HG03097 (cell line): ENCODE measurements at regions not wholly inside any gene's neighbourhood (a gene's known extent, or its start where the extent isn't known, plus 50 kb on each side); places are given as distances from the start of the nearest gene placed in this dataset.

Source experiments
- ATAC-seq: cut with Tn5 transposase; IDR thresholded peaks from one replicate; pipeline ENCODE4 v1.9.1; 2021; ENCODE audit not compliant: unreplicated experiment, low FRiP score

DNA sequence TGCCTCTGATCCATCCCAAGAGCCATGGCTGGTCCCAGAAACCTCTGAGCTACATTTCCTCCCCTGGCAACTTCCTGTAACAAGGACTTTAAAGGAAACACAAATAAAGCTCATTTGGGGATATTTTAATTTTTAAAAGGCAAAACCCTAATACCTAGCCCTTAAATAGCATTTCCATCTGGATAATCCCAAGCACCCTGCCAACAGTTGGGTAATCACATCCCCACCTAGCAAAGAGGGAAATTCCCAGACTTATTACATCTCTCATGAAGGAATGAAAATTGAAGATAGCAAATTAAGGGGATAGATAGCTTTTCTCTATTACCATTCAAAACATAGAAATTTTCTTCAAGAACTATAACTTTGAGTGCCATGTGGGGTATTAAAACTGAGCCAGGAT lies 213.7 kb upstream of the BMP4 start:
- ATAC-seq, result no peak

DNA sequence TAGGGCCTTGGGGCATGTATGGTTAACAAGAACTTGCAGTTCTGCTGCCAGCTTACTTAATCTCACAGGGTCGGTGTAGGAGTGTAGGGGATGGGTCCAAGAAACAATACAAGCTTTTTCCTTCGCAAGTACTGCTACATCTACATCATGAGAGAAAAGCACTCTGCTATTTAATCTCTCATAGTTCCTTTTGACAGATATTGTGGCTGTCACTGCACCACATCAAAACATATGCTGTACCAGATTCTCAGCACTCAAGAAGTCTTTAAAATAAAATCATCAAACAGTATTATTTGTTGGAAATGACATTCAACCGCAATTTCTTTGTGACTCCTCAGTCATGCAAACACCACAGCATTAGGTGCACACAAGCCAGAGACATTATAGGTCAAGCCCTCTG lies 215.5 kb upstream of the BMP4 start:
- ATAC-seq, result no peak

DNA sequence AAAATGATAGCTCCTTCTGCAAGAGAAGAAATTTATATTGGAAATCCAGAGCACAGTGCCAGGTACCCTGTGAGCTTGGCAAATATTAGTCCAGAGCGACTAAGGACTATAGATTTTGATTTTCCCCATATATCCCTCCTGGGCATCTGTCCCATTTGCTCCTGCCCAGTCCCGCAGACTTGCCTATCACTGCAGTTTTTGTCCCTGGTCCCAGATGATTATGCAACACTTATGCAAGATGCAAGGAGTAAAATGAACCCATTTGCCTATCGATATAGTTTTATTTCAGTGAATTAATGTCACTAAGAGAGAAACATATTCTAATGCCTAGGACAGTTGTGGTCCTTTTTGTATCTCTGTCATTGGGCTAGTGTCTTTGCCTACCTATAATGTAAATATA lies 215.9 kb upstream of the BMP4 start:
- ATAC-seq, result no peak

DNA sequence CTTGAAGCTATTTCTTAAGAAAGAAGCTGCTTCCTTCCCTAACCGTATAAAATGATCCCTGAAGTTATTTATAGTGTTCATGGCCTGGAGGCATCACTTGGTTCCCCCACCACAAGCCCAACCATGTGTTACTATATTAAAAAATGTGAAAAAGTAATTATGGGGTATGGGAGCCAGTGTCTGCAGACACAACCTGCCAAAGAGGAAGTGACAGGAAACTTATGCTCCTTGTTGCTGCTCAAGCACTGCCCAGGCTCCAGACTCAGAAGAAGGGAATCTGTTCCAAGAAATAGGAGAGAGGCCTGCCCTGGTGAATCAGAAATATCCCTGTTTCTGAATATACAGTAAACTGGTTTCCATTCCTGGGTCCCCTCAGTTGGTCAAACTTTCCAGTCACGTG lies 217.2 kb upstream of the BMP4 start:
- ATAC-seq, result no peak

DNA sequence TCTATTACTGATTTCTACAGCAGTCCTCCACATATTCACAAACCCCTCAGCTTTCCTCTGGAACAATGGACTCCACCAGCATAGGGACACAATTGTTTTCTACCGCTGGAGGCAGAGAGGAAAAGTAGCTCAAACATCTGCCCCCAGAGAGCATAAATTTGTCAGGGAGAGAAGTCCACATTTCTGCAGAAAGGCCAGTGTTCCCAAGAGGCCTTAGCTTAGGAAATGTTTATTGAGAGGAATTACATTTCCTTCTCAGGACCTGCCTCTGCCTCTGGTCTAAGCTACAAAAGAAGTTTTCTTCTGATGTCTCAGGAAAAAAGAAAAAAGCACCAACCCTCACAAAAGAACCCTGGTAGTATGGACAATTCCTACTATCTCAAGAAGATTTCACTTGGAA lies 217.8 kb upstream of the BMP4 start:
- no peak for ATAC-seq

DNA sequence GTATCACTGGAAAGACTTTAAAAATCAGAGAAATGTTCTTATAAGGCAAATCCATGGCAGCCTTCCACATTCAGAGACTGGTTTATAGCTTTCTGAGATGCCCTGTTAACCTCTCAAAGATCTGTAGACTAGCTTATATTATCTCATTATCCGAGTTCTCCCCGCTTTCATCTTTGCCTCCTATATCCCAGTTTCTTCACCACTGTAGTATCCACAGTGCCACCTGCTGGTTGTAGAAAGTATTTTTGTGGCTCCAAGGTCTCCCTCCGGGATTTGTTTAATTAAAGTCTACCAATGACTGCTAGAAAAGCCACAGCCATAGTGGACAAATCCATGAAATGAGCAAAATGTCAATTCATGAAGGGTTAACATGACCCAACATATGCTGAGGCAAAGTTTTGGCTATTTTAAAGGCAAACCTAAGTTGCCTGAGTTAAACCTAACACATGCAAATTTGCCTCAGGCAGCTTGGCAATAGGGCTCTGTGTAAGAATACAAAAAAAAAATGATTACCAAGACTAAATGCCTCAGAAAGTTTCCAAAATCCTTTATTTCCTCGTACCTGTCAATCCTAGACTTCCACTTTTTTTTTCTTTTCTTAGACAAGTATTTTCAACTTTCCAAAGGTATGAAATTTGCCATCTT lies 218.8 kb upstream of the BMP4 start:
- ATAC-seq, result no peak

DNA sequence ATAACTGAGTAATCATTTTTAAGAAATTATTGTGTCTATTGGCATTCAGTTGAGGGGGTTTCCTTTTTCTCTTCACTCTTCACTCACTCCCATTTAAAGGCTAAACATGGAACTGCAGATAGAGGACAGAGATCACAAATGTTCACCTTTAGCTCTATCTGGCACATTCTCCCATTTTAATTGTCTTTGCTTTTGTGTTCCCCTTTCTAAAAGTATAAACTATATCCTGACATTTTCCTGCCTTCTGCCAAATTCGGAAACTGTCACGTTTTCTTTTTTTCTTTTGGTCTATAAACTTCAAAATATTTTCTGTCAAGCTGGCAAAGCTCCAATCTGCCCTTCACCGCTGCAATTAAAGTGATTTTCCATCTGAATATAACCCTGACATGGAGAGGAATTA lies 219.8 kb upstream of the CDKN3 start:
- ATAC-seq, result no peak

DNA sequence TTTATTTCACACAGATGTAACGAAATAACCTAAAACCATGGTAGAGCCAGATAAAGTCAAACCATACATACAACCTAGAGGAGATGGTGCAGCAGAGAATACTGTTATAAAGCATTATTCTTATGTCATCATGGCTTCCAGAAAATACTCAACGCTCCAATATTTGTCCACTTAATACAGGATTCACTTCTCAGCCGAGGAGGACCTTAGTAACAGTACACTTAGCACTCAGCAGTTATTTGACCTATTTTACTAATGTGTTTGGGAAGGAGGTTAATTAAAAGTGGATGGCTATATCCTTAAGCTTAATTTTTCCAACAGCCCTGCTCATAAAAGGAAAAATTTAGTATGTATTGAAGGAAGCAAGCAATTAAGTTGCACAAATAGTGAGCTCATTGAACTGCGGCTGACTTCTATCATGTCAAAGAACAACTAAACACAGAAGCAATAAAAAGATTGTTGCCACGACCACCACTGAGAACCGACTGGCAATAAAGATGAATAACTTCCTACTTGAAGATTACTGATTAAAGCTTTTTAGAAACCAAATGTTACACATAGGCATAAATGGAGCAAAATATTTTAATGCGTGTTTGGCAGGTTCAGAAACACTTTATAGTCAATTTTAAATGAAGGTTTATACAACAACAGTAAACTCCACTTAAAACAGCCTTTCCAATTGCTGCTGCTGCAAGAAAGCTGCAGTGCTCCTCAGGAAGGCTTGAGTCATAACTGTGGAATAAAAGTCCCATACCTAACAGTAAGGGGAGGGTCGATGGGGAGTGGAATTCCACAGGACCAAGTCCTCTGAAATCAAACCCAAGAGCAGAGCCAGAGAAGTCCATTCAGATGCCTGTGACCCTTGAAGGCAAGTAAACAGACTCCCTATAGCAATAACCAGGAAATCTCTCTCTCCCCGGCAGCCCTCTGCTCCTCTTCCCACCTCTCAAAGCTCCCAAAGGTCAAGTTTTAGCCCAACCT lies 218.9 kb upstream of the CDKN3 start:
- ATAC-seq, result no peak

DNA sequence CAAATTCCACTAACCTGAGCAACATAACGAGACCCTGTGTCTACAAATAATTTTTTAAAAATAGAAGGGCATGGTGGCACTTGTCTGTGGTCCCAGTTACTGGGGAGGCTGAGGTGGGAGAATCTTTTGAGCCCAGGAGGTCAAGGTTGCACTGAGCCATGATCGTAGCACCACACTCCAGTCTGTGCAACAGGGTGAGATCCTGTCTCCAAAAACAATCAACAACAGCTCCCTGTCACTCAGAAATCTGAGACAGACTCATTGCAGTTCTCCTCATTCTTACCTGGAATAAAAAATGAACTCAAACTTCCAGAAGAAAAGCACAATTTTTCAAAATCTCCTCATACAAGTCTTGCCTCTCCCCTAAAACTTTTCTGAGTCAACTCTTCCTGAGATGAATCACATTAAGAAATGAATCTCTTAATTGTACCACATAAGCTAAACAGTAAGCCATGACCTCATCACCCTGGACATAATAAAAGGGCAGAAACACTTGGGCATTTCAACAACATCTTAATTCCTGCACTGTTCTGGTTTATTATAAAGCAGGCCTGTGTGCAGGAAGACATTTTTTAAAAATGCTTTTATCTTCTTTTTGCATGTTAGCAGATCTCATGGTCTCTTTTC lies 214.3 kb upstream of the CDKN3 start:
- ATAC-seq, result no peak

DNA sequence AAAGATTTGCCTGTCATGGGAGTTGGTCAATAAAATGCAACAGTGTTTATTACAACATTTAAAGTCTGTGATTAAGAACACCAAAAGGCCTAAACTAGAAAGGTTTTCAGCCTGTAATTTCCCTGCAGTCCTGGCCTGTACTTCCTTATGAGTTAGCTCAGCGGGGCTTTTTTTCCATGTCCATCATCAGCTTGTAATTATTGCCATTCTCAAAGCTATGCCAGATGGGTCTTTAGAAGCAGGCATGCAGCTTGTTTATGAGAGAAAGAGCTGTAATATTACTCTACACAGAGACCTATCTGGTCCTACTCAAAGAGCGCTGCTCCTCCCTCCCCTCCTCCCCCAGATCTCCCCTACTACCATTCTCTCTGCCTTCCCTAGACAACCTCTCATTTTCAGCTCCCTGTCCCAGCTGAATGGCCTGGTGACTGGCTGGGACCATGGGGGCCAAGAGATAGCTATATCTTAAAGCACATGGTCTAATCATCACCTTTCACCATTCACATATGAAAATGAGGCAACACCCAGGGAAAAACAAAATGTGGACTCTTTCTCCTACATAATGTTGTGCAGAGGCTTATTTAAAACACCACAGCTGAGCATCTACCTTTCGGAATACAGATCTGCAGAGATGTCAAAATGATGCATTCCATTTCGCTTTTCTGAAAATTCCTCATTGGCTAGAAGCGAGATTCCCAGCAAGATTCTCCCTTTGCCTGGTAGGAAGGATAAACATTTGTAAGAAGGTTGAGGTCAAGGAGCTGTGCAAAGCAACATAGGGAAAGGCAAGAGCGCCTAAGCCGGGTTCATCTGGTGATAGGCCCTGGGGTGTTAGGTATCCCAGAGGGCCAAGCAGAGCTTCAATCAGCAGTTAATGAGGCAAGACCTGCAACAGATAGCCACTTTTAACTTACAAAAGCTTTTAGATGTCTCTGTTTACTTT lies 209.7 kb upstream of the CDKN3 start:
- ATAC-seq, result no peak

DNA sequence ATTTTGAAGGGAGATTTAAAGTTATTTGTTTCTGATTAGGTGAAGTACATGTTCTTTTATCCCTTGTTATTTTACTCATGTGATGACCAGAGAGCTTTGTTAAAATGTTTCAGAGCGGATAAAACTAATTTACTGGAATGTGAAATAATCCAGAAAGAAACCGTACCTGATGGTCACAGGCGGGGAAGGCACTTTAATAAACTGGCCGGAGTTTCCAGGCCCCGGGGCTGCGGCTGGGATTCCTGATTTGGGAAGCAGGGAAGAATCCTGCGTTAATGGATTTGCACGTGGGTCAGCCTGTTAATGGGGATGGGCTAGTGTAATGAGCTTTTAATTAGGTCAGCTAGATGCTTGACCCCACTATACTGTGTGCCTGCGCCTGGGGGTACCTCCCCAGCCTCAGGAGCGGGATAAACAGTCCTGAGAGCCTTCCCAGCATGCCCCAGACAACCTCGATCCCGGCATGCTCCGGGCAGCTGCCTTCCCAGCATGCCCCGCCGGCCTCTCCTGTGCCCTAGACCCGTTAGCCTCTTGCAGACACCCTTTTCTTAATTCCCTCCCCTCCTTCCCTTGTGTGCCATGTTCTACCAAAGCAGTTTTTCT lies 208.6 kb upstream of the CDKN3 start:
- ATAC-seq, result no peak

DNA sequence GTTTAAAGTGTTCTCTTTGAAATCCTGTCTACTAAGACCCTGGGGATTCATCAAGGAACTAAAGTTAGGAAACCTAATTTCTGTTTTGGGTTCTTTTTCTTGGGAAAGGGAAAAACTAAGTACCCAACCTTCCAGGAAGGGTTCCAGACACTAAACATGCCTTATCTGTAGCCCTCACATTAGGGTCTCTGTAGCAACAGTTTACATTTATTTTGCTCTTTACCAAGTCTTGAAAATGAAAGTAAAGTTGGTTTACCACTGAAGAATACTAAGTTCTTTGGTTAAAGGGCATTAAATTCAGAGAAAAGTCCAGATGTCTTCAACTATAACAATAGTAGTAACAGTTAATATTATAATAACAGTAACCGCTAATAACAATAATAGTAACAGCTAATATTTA lies 207.5 kb upstream of the CDKN3 start:
- no peak for ATAC-seq

DNA sequence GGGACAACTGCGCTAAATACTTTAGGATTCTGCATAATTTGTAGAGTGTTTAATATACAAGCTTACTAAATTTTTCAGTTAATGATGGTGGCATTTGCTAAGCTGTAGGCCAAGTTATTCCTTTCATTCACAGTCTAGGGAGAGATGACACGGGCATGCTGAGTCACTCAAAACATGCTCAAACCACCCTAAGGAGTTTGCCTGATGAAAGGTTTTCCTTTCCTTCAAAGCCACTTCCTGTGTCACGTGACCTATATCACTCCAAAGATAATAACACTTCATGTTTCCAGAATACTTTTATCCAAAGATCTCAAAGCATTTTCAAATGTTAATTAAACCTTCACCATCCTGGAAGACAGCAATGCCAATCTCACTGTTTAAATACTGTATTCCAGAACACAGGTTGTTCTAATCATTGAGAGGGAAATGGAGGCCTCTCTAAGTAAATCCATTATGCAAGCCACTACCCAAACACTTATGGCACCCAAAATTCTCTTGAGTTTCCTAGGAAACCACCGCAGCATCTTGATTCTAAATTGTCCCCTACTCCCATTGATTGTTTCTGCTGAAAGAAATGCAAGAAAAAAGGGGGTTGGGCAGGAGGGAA lies 207.0 kb upstream of the CDKN3 start:
- ATAC-seq, result no peak

DNA sequence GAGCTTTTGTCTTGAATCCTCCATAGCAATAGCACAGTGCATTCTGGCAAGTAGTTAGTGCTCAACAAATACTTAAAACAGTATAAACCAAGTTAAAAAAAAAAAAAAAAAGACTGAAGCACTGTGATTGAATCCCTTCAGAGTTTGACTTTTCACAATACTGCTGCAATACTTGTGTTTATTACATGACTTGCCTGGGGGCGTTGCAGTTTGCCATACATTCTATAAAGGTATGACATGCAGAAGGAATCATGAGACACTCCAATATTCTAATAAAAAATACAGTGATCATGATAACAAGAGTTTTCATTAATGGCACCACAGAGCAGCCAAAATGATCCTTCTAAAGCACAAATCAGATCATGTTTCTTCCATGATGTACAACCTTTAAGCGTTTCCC lies 205.0 kb upstream of the CDKN3 start:
- ATAC-seq, result no peak

DNA sequence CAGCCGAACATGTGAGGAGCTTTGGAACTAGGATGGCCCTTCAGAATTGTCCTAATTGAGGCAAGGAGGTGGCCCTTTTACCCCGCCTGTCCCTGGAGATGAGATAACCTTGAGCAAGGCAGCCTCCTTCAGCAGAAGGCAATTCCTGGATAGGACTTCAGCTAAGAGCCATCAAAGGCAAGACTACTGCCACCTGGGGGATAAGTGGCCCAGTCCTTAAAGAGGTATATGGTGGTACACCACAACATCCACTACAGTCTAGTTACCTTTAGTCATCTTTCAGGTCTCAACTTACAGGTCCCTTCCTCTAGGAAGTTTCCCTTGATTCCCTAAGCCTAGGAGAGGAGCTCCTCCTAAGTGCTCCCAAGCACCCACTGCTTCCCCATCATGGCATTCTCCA lies 204.2 kb upstream of the CDKN3 start:
- no peak for ATAC-seq

DNA sequence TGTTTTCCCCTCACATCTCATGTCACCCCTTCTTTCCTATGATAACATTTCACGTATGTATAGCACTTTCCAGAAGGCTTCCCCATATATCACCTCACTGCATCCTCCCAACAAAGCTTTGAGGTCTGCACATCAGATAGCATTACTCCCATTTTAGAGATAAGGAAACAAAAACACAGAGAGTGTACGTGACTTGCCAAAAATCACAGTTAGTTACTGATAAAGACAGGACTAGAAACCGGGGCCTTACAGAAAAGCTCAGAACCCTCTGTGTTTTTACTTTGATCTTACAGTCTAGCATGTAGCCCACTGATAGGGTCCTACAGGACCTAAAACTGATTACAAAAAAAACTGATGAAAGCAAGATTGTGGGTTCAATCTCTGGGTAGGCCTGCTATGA lies 202.9 kb upstream of the CDKN3 start:
- no peak for ATAC-seq

DNA sequence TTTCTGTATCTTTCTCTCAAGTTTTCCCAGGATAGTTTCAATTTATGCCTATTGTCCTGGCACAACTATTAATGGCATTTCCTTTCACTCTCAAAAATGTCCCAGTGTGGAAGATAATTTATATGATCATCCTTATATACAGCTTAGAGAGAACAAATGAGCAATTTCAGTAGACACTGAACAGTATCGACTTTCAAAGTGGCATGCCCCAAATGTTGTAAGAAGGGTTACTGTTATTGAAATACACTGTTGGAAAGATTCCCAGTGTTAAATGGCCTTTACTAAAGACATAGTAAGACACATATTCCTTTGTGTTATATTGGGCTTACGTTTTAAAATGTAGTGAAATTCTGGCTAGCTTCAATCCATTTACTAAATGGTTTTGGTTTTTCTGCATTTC lies 202.3 kb upstream of the CDKN3 start:
- ATAC-seq, result no peak

DNA sequence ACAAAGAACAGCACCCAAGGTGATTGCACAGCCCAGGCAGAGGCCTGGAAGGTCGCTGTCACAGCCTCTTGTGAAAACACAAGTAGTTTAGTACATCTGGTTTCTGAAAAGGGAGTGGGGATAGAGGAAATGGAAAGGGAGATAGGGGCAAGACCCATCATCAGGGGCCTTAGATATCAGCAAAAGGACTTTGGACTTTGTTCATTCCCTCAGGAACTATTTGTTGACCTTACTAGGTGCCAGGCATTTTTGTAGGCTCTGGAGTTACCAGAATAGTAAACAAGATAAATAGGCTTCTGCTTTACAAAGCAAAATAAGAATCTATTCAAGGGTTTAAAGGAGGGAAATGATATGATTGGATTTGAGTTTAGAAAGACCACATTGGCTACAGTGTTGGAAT lies 199.4 kb upstream of the CDKN3 start:
- no peak for ATAC-seq

DNA sequence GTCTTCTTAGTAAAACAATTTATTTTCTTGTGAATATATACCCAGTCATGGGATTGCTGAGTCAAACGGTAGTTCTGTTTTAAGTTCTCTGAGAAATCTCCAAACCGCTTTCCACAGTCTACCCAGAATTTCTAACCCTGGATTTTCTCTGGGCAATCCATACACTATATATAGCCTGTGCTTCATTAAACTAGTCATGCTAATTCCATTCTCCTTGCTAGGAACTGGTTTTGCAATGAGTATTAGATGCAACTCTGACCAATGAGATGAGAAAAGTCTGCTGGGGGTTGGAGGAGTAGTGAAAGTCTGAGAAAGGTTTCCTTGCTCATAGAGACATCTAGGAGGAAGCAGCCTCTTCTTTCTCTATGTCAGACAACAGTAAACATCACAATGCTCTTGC lies 196.1 kb upstream of the CDKN3 start:
- no peak for ATAC-seq

DNA sequence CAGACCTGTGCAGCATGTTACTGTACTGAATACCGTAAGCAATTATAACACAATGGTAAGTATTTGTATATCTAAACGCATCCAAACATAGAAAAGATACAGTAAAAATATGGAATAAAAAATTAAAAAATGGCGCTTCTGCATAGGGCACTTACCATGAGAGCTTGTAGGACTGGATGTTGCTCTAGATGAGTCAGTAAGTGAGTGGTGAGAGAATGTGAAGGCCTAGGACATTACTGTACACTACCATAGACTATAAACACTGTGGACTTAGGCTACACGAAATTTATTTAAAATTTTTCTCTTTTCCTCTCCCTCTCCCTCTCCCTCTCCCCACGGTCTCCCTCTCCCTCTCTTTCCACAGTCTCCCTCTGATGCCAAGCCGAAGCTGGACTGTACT lies 194.5 kb upstream of the CDKN3 start:
- ATAC-seq, result no peak
